T-helper 2 cell treated with Interferon-gamma antibody and Interleukin-4, amounts not matched to agents 100 ng/mL and 5 ng/mL, for 36 hours (primary cell): ENCODE measurements at regions not wholly inside any gene's neighbourhood (a gene's known extent, or its start where the extent isn't known, plus 50 kb on each side); places are given as distances from the start of the nearest gene placed in this dataset.
"Not testable (repeated sequence)": the region's sequence is repeated elsewhere in the genome, so short reads cannot be mapped to it uniquely, and the experiment has no call there.

Experiments
- intact Hi-C: fragments of 100-400 bp; cut with micrococcal nuclease; formaldehyde crosslinking; loops from one replicate; pipeline ENCODE4 v1.15.1; 2023

DNA sequence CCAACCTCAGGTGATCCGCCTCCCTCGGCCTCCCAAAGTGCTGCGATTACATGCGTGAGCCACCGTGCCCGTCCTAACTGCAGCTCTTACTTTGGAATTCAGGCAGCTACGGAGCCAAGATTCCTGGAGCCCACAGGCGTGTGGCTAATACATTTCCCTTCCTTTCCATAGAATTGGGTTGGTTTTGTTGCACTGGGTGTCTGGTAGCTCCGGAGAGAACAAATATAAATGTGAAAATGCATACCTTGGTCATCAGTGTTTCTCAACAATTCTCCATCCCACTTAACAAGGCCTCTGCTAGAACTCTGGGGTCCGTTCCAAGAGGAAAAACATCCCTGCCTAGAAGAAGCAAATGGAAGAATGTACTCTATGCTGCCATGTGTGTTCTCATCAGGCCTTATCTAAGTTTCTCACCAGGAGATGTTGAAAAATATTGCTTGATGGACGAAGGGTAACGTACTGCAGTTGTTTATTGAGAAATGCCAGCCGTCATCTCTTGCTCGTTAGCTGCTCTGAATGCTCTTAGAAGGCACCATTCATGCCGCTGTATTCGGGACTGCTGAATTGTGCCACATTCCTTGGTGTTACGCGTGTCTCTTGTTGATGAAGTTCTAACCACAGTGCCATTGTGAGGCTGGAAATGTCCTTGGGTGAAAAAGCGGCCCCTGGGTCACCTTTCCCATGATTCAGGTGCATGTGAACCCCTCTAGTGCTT lies 50.5 kb upstream of the CD99 start:
- intact Hi-C loops, result loop anchor here (5.0 kb wide), 1 partner anchor 52 kb away; the partner anchor contains the start of gene CD99

DNA sequence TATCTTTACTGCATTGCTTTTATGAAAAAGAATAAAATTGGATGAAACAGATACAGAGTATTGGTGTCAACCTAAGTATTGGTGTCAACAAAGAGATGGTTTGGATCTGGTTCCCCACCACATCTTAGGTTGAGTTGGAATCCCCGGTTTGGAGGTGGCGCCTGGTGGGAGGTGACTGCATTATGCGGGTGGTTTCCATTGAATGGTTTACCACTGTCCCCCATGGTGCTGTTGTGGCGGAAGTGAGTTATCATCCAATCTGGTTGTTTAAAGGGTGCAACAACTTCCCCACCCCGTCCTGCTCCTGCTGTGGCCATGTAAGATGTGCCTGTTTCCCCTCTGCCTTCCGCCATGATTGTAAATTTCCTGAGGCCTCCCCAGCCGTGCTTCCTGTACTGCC lies 52.8 kb upstream of the CD99 start:
- intact Hi-C loops, result no loop called here

DNA sequence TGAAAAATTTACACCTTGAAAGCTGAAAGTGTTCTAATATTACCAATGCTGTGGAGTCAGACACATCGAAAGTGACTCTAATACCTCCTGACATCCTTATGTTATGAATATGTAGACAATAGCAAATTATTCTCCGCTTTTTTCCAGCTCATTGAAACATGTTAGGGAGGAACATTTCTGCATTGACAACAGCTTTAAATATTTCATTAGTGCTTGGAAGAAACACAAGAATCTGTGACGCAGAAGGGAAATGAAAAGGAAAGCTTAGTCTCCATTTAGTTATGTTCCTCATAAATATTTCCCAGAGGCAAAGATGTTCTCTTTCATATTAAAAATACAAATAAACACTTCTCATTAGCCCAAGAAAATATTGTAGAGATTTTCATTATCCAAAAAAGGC lies 55.8 kb upstream of the CD99 start:
- intact Hi-C loops, result no loop called here

DNA sequence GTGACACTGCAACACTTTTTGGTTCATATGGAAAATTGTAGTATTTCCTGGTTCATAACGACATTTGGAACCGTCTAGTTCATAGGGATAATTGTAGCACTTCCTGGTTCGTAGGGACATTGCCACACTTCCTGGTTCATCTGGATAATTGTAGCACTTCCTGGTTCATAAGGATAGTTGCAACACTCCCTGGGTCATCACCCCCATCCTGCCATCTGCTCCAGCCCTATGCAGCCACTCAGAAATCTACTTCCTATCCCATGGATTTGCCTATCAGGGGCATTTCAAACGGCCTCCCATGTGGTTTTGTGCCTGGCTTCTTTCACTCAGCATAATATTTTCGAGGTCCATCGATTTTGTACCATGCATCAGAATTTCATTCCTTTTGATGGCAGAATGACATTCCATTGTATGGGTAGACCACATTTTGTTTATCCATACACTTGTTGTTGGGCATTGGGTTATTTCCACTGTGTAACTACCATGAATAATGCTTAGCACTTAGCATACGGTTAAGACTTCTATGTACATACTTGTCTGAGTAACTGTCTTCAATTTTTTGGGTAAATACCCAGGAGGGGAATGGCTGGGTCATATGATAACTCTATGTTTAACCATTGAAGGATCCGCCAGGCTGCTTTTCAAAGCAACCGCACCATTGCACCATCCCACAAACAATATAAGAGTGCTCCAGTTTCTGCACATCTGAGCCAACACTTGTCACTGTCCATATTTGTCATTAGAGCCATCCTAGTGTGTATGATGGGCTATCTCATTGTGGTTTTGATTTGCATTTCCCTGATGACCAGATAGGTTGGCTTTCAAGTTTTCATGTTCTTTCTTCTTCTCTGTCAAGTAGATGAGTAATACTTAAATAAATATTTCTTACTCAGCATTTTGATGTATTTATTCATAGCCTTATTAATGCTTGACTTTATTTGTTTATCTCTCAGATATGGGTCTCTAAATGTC lies 58.3 kb upstream of the CD99 start:
- intact Hi-C loops, result no loop called here

DNA sequence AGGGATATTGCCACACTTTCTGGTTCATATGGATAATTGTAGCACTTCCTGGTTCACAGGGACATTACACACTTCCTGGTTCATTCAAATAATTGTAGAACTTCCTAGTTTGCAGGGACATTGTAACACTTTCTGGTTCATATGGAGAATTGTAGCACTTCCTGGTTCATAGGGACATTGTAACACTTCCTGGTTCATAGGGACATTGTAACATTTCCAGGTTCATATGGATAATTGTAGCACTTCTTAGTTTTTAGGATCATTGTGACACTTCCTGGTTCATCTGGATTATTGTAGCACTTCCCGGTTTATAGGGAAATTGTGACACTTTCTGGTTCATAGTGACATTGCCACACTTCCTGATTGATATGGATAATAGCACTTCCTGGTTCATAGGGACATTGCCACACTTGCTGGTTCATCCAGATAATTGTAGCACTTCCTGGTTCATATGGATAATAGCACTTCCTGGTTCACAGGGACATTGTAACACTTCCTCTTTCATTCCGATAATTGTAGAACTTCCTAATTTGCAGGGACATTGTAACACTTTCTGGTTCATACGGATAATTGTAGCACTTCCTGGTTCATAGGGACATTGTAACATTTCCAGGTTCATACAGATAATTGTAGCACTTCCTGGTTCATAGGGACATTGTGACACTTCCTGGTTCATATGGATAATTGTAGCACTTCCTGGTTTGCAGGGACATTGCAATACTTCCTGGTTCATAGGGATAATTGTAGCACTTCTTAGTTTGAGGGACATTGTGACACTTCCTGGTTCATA lies 59.2 kb upstream of the CD99 start:
- intact Hi-C loops, result no loop called here

DNA sequence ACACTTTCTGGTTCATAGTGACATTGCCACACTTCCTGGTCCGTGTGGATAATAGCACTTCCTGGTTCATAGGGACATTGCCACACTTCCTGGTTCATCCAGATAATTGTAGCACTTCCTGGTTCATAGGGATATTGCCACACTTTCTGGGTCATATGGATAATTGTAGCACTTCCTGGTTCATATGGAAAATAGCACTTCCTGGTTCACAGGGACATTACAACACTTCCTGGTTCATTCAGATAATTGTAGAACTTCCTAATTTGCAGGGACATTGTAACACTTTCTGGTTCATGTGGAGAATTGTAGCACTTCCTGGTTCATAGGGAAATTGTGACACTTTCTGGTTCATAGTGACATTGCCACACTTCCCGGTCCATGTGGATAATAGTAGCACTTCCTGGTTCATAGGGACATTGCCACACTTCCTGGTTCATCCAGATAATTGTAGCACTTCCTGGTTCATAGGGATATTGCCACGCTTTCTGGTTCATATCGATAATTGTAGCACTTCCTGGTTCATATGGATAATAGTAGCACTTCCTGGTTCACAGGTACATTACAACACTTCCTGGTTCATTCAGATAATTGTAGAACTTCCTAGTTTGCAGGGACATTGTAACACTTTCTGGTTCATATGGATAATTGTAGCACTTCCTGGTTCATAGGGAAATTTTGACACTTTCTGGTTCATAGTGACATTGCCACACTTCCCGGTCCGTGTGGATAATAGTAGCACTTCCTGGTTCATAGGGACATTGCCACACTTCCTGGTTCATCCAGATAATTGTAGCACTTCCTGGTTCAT lies 60.0 kb upstream of the CD99 start:
- intact Hi-C loops, result not testable (repeated sequence)

DNA sequence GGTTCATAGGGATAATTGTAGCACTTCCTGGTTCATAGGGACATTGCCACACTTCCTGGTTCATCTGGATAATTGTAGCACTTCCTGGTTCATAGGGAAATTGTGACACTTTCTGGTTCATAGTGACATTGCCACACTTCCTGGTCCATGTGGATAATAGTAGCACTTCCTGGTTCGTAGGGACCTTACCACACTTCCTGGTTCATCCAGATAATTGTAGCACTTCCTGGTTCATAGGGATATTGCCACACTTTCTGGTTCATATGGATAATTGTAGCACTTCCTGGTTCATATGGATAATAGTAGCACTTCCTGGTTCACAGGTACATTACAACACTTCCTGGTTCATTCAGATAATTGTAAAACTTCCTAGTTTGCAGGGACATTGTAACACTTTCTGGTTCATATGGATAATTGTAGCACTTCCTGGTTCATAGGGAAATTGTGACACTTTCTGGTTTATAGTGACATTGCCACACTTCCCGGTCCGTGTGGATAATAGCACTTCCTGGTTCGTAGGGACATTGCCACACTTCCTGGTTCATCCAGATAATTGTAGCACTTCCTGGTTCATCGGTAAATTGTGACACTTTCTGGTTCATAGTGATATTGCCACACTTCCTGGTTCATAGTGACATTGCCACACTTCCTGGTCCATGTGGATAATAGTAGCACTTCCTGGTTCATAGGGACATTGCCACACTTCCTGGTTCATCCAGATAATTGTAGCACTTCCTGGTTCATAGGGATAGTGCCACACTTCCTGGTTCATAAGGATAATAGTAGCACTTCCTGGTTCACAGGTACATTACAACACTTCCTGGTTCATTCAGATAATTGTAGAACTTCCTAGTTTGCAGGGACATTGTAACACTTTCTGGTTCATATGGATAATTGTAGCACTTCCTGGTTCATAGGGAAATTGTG lies 60.8 kb upstream of the CD99 start:
- intact Hi-C loops, result not testable (repeated sequence)

DNA sequence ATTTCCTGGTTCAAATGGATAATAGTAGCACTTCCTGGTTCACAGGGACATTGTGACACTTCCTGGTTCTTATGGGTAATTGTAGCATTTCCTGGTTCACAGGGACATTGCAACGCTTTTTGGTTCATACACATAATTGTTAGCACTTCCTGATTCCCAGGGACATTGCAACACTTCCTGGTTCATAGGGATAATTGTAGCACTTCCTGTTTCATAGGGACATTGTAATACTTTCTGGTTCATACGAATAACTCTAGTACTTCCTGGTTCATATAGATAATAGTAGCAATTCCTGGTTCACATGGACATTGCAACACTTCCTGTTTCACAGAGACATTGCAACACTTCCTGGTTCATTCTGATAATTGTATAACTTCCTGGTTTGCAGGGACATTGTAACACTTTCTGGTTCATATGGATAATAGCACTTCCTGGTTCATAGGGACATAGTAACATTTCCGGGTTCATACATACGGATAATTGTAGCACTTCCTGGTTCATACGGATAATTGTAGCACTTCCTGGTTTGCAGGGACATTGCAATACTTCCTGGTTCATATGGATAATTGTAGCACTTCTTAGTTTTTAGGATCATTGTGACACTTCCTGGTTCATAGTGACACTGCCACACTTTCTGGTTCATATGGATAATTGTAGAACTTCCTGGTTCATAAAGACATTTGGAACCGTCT lies 61.6 kb upstream of the CD99 start:
- intact Hi-C loops, result loop anchor here (1.0 kb wide), 1 partner anchor 1176 kb away; no protein-coding TSS in a partner anchor

DNA sequence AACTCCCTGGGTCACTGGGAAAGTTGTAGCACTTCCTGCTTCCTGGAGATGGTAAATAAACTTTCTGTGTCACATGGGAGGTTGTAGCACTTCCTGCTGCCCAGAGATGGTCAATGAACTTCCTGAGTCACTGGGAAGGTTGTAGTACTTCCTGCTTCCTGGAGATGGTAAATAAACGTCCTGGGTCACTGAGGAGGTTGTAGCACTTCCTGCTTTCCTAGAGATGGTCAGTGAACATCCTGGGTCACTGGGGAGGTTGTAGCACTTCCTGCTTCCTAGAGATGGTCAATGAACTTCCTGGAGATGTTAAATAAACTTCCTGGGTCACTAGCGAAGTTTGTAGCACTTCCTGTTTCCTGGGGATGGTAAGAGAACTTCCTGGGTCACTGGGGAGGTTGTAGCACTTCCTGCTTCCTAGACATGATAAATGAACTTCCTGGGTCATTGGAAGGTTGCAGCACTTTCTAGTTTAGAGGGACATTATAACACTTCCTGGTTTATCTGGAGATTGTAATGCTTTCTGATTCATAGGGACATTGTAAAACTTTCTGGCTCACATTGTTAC lies 62.3 kb upstream of the CD99 start:
- intact Hi-C loops, result loop anchor here (1.0 kb wide), 1 partner anchor 1176 kb away; no protein-coding TSS in a partner anchor

DNA sequence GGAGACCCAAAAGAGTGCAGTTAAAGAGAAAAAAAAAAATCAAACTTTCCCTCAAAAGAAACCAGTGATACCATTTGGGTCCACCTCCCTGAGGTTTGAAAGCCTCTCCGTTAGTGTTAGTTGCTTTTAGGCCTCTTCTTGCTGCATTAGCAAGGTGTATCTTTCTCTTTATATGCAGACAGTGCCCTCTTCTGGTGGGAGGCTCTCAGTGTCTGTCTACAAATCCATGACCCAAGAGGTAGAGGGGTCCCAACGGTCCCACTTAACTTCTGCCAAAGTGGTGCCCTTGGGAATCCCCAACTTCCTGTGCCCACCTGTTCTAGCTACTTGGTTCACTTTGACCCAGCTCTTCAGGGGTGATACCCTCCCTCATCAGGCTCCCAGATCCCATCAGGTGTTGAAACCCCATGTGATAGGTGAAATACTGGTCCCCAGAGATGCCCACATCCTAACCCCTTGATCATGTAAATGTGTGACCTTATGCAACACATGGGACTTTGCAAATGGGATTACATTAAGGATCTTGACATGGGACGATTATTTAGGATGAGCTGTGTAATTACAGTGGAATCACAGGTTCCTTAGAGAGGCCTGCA lies 63.7 kb upstream of the CD99 start:
- intact Hi-C loops, result loop anchor here (1.0 to 2.0 kb wide), 2 partner anchors 19 to 979 kb away; no protein-coding TSS in a partner anchor

DNA sequence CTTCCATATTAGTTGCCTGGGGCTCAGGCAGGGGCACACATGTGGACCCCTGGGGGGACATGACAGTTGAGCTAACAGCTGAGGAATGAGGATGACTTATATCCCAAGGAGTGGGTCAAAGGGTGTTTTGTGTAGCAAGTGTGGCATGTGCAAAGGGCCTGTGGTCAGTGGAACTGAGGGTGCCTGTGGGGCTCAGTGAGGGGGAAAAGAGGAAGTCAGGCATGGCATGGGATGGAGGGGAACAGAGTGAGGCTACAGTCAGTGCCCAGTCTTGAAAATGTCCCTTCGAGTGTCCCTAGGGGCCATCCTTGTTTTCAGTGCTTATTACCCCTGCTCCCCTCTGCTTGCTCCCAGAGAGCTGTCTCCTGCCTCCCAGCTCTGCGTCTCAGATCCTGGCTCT lies 64.3 kb upstream of the CD99 start:
- intact Hi-C loops, result loop anchor here (1.0 to 2.0 kb wide), 2 partner anchors 18 to 978 kb away; no protein-coding TSS in a partner anchor

DNA sequence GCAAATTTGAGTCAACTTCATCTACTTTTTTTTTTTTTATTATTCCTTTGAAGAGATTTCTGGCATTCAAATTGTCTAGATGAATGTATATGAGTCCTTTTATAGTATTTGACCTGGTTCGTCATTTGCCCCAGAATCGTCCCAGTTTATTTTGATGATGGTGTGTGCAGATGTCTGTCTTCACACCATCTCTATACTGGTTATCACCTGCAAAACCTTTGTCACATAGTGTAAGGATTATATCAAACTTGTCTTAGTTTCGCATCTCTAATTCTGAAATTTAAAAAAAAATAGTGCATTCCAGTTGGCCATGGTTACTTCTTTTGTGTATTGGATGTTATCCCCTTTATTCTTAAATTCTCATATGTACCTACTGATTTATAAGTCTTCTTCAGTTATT lies 70.5 kb upstream of the CD99 start:
- intact Hi-C loops, result no loop called here

DNA sequence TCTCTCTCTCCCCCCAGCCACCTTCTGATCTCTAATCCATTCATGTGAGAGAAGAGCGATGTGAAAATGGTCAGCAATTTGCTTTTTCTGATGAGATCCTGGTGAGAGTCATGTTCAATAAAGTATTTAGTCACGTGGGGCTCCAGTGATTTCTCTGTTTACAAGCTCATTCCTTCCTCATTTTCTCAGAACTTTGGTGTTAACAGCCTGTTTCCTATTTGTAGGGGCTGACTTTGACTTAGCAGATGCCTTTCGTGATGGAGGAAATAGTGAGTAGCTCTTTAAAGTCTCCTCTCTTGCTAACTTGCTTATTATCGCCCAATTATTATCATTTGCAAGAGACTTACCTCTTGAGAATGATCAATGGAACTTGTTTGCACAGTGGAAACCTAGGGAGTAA lies 72.6 kb upstream of the CD99 start:
- intact Hi-C loops, result no loop called here

DNA sequence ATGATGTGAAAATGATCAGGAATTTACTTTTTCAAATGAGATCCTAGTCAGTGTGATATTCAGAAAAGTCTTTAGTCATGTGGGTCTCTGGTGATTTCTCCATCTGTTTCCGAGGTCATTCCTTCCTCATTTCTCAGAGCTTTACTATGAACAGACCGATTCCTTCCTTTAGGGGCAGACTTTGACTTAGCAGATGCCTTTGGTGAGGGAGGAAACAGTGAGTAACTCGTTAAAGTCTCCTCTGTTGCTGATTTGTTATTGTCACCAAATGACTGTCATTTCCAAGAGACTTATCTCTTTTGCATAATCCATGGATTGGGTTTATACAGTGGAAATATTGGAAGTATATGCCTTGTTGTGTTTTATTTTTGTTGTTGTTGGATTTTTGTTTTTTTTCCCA lies 76.2 kb upstream of the CD99 start:
- intact Hi-C loops, result no loop called here

DNA sequence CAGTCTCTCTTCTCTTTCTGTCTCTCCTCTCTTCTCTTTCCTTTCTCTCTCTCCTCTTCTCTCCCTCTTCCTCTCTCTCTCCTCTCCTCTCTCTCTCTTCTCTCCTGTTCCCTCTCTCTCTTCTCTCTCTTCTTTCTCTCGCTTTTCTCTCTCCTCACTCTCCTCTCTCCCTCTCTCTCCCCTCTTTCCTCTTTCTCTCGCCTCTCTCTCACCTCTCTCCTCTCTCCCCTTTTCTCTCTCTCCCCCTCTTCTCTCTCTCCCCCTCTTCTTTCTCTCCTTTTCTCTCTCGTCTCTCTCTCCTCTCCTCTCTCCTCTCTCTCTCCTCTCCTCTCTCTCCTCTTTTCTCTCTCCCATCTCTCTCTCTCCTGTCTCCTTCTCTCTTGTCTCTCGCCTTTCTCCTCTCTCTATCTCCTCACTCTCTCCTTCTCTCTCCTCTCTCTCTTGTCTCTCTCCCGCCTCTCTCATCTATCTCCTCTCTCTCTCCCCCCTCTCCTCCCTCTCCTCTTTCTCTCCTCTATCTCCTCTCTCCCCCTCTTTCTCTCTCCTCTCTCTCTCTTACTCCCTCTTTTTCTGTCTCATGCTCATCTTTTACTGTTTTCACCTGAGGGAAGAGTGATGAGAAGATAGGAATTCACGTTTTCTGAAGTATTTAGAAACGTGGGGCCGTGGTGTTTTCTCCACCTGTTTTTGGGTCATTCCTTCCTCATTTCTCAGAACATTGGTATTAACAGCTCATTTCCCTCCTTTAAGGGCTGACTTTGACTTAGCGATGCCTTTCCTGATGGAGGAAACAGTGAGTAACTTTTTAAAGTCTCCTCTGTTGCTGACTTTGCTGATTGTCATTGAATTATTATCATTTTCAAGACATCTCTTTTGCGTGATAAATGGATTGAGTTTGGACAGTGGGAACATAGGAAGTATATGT lies 80.6 kb upstream of the CD99 start:
- intact Hi-C loops, result no loop called here

DNA sequence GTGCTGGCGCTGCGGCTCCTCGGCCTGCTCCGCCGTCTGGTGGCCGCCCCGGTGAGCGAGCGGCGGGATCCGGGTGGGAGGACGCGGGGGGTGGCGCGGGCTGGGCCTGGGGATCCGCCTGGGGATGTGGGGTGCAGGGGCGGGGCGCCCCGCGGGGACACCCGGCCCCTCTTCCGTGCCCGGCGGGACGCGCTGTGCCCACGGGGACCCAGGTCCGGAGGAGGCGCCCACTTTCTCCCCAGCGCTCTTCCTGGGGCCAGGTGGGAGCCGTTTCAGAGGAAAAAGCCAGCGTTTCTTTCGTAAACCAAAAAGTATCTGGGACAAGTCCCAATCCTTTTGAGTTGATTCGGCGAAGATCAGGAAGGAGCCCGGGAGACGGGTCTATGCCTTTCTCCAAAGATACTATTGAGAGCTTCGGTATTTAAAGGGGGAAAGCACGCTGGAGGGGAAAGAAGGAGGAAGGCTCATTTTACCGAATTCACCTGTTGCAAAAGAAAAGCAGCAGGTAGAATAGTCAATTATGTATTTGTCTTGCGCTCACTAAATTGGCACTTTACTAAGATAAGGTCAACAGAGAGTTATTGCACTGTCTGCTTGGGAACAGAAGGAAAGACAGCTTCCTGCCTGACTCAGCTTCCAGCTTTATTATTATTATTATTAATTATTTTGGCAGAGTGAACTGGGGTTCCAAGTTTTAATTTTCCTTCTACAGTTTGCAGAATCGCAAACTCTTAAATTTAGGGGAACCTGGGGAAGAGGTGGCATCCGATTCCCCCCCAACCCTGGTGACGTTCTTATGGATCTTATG lies 81.5 kb upstream of the CD99 start:
- intact Hi-C loops, result loop anchor here (1.0 to 10.0 kb wide), 8 partner anchors 17 to 1217 kb away; partner anchors contain the start of genes AKAP17A, CD99, DHRSX and P2RY8
